Mucosa of descending colon (tissue), 3 donors: ENCODE measurements at regions not wholly inside any gene's neighbourhood (a gene's known extent, or its start where the extent isn't known, plus 50 kb on each side); places are given as distances from the start of the nearest gene placed in this dataset.

Source experiments
- ATAC-seq: fragments of 200-7000 bp; cut with Tn5 transposase; one replicate; pipeline ENCODE4 v1.9.1; 2020; ENCODE audit warnings: mild to moderate bottlenecking, moderate library complexity
- DNase-seq, 3 donors: peaks; one replicate each; pipeline ENCODE4 v3.0.0-alpha.2; 2020
- H3K36me3 ChIP-seq: fragments of 200-600 bp; one replicate; pipeline ENCODE4 v1.8.0; 2021; ENCODE audit warnings: low read depth, mild to moderate bottlenecking
- H3K4me1 ChIP-seq: fragments of 200-600 bp; one replicate; pipeline ENCODE4 v1.8.0; 2021; ENCODE audit warnings: low read depth, mild to moderate bottlenecking
- H3K4me3 ChIP-seq: fragments of 200-600 bp; one replicate; pipeline ENCODE4 v1.8.0; 2021; ENCODE audit warnings: mild to moderate bottlenecking
- H3K9me3 ChIP-seq: fragments of 200-600 bp; one replicate; pipeline ENCODE4 v1.8.0; 2021; ENCODE audit warnings: mild to moderate bottlenecking
- intact Hi-C, 2 donors: fragments of 100-400 bp; cut with DNase I in 1 of 2; cut with micrococcal nuclease in 1 of 2; formaldehyde crosslinking; loops; one replicate each; pipeline versions ENCODE4 v1.11.0 to v1.11.1; 2022; cut with DNase I, micrococcal nuclease
- TF ChIP-seq, protein P1 (sequence below): fragments of 200-600 bp; IDR thresholded peaks from one replicate; pipeline ENCODE4 v1.8.0; 2022; ENCODE audit warnings: antibody characterized with exemption, mild to moderate bottlenecking
- donor health status: DM: no; HTN: no; CAD: no; lungs with moderate emphysema.
- donor health status: DM: no; HTN: no; CAD: no.
- donor health status: DM: no; HTN: yes; CAD: no.

DNA sequence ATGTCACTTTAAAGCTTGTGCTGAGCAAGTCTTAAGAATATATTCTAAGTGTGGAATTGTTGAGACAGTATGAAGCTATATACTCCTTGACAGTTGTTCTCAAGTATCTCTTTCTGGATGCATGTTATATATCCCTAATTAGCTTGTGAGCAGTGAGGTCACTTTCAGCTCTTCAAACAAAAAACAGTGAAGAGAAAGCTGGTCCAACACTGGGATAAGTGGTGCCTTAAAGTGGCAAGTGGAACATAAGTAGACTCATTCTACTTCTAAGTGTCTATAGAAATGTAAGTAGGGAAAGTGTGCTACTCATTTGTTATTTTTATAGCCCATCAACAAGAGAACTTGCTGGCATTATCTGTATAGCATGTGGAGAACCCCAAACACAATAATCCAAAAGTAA lies 133.1 kb upstream of the BACH2 start:
- DNase-seq (no peak), ATAC-seq (no peak)
- Histone ChIP-seq H3K9me3 (peaks cover 9% of the 10 kb centered on the region), H3K4me1 (no peaks in the 10 kb centered on the region), H3K4me3 (no peak overlapping the region), H3K36me3 (no peaks in the 10 kb centered on the region)
- TF ChIP-seq, protein P1, sequence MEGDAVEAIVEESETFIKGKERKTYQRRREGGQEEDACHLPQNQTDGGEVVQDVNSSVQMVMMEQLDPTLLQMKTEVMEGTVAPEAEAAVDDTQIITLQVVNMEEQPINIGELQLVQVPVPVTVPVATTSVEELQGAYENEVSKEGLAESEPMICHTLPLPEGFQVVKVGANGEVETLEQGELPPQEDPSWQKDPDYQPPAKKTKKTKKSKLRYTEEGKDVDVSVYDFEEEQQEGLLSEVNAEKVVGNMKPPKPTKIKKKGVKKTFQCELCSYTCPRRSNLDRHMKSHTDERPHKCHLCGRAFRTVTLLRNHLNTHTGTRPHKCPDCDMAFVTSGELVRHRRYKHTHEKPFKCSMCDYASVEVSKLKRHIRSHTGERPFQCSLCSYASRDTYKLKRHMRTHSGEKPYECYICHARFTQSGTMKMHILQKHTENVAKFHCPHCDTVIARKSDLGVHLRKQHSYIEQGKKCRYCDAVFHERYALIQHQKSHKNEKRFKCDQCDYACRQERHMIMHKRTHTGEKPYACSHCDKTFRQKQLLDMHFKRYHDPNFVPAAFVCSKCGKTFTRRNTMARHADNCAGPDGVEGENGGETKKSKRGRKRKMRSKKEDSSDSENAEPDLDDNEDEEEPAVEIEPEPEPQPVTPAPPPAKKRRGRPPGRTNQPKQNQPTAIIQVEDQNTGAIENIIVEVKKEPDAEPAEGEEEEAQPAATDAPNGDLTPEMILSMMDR, result no peak
- intact Hi-C loops, result no loop called here

DNA sequence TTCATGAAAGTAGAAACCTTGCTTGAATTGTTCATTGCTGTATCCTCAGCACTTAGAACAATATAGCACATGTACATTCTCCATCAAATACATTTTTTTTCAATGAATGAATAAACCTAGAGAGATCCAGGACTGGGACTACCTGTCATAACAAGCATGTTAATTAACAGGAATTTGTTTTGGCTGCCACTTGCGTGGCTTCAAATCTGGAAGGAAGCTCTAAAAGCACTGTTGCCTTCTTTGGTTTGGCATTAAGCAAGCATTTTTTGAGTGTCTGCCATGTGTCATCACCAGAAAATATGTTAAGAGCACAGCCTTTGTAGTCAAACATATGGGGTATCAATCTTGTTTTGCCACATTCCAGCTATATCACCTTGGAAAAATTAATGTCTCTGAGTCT lies 131.9 kb upstream of the BACH2 start:
- Histone ChIP-seq H3K4me1 (no peaks in the 10 kb centered on the region), H3K4me3 (no peak overlapping the region), H3K36me3 (no peaks in the 10 kb centered on the region), H3K9me3 (peaks cover 9% of the 10 kb centered on the region)
- no peak for ATAC-seq
- TF ChIP-seq, protein P1, result no peak
- intact Hi-C loops, result no loop called here
- DNase-seq, result no peak

DNA sequence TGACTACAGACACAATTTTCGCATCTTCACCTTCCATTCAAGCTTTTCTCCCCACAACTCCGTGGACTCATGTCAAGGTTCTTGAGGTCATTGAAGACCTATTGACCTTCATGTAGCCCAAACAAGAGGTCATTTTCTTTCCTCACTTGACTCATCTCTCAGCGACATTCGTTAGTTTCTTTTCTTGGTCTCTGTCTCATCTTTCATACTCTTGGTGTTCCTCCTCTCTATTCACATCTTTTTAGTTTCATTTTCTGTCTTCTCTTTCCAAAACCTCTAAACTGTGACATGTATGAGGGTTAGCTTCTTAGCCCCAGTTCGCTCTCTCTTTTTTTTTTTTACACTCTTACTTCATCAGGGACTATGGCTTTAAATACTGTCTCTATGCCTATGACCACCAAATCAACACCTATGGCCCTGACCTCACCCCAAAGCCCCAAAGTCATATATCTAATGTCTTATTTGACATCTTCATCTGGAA lies 128.6 kb upstream of the BACH2 start:
- no peak for DNase-seq
- intact Hi-C loops, result no loop called here

DNA sequence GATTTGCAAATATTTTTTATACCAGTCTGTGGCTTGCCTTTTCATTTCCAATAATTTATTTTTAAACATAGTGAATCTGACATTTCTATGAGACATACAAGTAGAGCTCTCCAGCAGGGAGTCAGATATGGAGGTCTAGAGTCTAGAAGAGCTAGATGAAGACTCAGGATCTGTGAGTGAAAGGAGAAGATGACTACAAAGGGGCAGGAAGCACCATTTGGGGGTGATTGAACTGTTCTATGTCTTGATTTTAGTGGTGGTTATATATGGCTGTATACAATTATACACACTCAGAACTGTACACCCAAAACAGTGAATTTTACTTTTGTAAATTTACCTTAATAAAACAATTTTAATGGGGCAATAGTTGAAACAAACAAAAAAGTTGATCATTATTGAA lies 127.9 kb upstream of the BACH2 start:
- TF ChIP-seq, protein P1, result no peak
- no peak overlapping the region for H3K4me3 ChIP-seq
- DNase-seq, result no peak
- no peak for ATAC-seq
- H3K4me1 ChIP-seq, result no peaks in the 10 kb centered on the region
- H3K36me3 ChIP-seq, result no peaks in the 10 kb centered on the region
- peaks cover 2% of the 10 kb centered on the region for H3K9me3 ChIP-seq
- intact Hi-C loops, result no loop called here

More for the DNA sequence above, 128.6 kb upstream of the BACH2 start:
- peaks cover 8% of the 10 kb centered on the region for H3K9me3 ChIP-seq
- TF ChIP-seq, protein P1, result no peak
- peak; percentile 53 for ATAC-seq
- no peak overlapping the region for H3K4me3 ChIP-seq
- no peaks in the 10 kb centered on the region for H3K36me3 ChIP-seq
- no peaks in the 10 kb centered on the region for H3K4me1 ChIP-seq

DNA sequence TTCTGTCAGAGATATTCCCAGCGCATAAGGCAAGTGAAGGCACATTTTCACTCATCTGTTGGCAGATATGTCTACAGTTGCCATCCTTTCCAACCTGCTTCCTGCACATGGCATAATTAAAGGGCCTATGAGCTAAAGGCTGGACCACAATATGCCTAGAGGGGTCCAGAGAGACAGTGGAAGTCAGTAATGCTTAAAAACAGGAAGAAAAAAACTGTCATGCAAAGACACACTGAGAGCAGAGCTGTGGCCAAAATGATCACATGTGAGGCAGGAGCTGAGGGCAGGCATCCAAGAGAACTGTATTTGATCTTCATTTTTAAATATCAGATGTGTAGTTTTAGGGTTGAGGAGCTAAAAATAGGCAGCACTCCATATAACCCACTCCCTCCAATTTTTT lies 125.0 kb upstream of the BACH2 start:
- Histone ChIP-seq H3K4me3 (no peak overlapping the region), H3K36me3 (no peaks in the 10 kb centered on the region), H3K4me1 (no peaks in the 10 kb centered on the region), H3K9me3 (no peaks in the 10 kb centered on the region)
- no peak for DNase-seq
- no peak for ATAC-seq
- intact Hi-C loops, result no loop called here
- TF ChIP-seq, protein P1, result no peak

DNA sequence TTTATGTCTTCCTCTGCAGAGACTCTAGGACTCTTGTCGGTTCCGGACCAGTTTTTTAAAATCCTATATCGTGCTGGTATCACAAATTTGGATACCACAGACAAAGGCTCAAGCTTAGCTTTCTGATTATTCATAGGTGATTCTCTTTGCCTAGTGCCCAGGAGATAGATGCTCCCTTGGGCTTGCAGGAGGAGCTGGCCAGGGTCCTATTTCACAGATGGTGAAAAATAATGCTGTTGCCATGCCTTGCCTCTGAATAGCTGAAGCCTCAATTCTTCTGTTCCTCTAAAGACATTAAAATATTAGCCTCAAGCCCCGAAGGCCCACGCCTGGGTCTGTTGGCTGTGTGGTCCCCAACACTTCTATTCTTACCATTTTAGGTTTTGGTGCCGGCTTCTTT lies 123.9 kb upstream of the BACH2 start:
- TF ChIP-seq, protein P1, result no peak
- intact Hi-C loops, result no loop called here

More for the DNA sequence above, 123.9 kb upstream of the BACH2 start:
- ATAC-seq (no peak), DNase-seq (no peak)
- Histone ChIP-seq H3K36me3 (no peaks in the 10 kb centered on the region), H3K4me1 (no peaks in the 10 kb centered on the region), H3K9me3 (no peaks in the 10 kb centered on the region), H3K4me3 (no peak overlapping the region)
